ENCODE measurements at regions not wholly inside any gene's neighbourhood (a gene's known extent, or its start where the extent isn't known, plus 50 kb on each side); places are given as distances from the start of the nearest gene placed in this dataset.

DNA sequence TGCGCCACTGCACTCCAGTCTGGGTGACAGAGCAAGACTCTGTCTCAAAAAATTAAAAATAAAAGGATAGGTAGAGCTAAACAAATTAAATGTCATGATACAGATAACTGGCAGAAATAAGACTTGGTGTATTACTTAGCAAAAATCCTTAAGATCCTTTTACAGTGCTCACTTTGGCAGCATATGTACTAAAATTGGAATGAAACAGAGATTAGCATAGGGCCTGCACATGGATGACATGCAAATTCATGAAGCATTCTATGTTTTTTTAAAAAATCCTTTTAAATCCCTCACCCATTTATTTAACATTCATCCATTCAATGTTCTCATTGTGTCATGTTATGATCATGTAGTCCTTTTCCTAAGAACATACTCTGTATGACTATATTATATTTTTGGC lies 528.8 kb downstream of the CD83 start:
- POLR2A ChIA-PET: no interaction called here
- intact Hi-C loops (cut with micrococcal nuclease; ENCODE audit: unreplicated experiment): no loop called here

More for the DNA sequence above, 528.8 kb downstream of the CD83 start:
- H3K9ac ChIP-seq (ENCODE audit: control insufficient read depth, insufficient read depth, low read length): no peak overlapping the region
- CTCF ChIA-PET: interaction anchor here (0.6 to 1.4 kb wide), 2 partner anchors 10 to 183 kb away, joined by 3 to 4 read pairs; no protein-coding TSS in a partner anchor
- no peak overlapping the region for H2AFZ ChIP-seq (ENCODE audit: control insufficient read depth, low read depth, low read length)
- H3K36me3 ChIP-seq (ENCODE audit: control insufficient read depth in 2 of 2, insufficient read depth in 2 of 2, low read length in 1 of 2): no peaks in the 10 kb centered on the region
- in situ Hi-C loops (cut with MboI): no loop called here
- H3K27me3 ChIP-seq (replicated peaks in 1 of 2; ENCODE audit: control insufficient read depth in 2 of 2, insufficient read depth in 2 of 2, low read length in 1 of 2): peaks cover 0 to 3% of the 10 kb centered on the region in 2 experiments; a peak in 1 of 4 replicates
- H4K20me1 ChIP-seq (ENCODE audit: control insufficient read depth, insufficient read depth): no peaks in the 10 kb centered on the region
- DNase-seq (ENCODE audit: low read depth, low spot score) (no peak), ATAC-seq (no peak), FAIRE-seq (no peak)
- no peaks in the 10 kb centered on the region for H3K79me2 ChIP-seq (ENCODE audit: control insufficient read depth, insufficient read depth, low read length)
- WGBS (ENCODE audit: insufficient coverage, insufficient replicate concordance, low lambda C conversion rate, missing lambda C conversion rate): 40% methylated on average over 1 of the region's 1 CpG
- H3K4me2 ChIP-seq (ENCODE audit: control insufficient read depth, insufficient read depth): no peak overlapping the region
- TF ChIP-seq, protein P1, sequence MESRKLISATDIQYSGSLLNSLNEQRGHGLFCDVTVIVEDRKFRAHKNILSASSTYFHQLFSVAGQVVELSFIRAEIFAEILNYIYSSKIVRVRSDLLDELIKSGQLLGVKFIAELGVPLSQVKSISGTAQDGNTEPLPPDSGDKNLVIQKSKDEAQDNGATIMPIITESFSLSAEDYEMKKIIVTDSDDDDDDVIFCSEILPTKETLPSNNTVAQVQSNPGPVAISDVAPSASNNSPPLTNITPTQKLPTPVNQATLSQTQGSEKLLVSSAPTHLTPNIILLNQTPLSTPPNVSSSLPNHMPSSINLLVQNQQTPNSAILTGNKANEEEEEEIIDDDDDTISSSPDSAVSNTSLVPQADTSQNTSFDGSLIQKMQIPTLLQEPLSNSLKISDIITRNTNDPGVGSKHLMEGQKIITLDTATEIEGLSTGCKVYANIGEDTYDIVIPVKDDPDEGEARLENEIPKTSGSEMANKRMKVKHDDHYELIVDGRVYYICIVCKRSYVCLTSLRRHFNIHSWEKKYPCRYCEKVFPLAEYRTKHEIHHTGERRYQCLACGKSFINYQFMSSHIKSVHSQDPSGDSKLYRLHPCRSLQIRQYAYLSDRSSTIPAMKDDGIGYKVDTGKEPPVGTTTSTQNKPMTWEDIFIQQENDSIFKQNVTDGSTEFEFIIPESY (IDR thresholded peaks at IDR 0.05): no peak
- TF ChIP-seq STAT3 (IDR thresholded peaks at IDR 0.05; ENCODE audit: low read depth, low read length): no peak
- TF ChIP-seq, protein P2, sequence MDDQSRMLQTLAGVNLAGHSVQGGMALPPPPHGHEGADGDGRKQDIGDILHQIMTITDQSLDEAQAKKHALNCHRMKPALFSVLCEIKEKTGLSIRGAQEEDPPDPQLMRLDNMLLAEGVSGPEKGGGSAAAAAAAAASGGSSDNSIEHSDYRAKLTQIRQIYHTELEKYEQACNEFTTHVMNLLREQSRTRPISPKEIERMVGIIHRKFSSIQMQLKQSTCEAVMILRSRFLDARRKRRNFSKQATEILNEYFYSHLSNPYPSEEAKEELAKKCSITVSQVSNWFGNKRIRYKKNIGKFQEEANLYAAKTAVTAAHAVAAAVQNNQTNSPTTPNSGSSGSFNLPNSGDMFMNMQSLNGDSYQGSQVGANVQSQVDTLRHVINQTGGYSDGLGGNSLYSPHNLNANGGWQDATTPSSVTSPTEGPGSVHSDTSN (IDR thresholded peaks at IDR 0.05; ENCODE audit: insufficient replicate concordance, low read depth, low read length): no peak
- TF ChIP-seq TCF3 (IDR thresholded peaks at IDR 0.05; ENCODE audit: borderline replicate concordance, insufficient read depth, low read depth, low read length): no peak
- TF ChIP-seq MXI1 (IDR thresholded peaks at IDR 0.05; ENCODE audit: low read depth, low read length): no peak
- TF ChIP-seq ATF3 (IDR thresholded peaks at IDR 0.05; ENCODE audit: borderline replicate concordance, extremely low read depth, low read depth, low read length): no peak
- H3K9me3 ChIP-seq (replicated peaks; ENCODE audit: control insufficient read depth, insufficient read depth, low read length): no peaks in the 10 kb centered on the region
- RAD21 ChIA-PET (ENCODE audit: unreplicated experiment): no interaction called here
- no TSS peak for BruUV-seq (replicated peaks)
- no peak overlapping the region for H3K27ac ChIP-seq (ENCODE audit: control insufficient read depth, insufficient read depth)
- SMC1A ChIA-PET (ENCODE audit: uncharacterized antibody, unreplicated experiment): interaction anchor here (1.4 kb wide), 1 partner anchor 15 kb away, joined by 3 read pairs; no protein-coding TSS in a partner anchor
- no peak overlapping the region for H3K4me3 ChIP-seq
- H3K4me1 ChIP-seq (ENCODE audit: control insufficient read depth, insufficient read depth, low read length): no peaks in the 10 kb centered on the region

Measured in GM12878 (cell line).